Cardiac fibroblast (primary cell): ENCODE measurements at regions not wholly inside any gene's neighbourhood (a gene's known extent, or its start where the extent isn't known, plus 50 kb on each side); places are given as distances from the start of the nearest gene placed in this dataset.

Source experiments
- DNase-seq, 2 donors: peaks; one replicate each; pipeline versions ENCODE4 v3.0.0 to v3.0.0-alpha.2; 2010; ENCODE audit warnings: low read depth in 2 of 2
- H3K4me3 ChIP-seq, 2 donors: replicated peaks in 1 of 2; 1 replicate in 1 of 2; 2 replicates in 1 of 2; pipeline ENCODE4 v1.5.1; 2011; ENCODE audit warnings: low read depth in 2 of 2, low read length in 2 of 2, mild to moderate bottlenecking in 2 of 2, moderate library complexity in 1 of 2
- CTCF ChIP-seq: IDR thresholded peaks from one replicate; pipeline ENCODE4 v1.5.1; 2011; ENCODE audit warnings: low read depth, mild to moderate bottlenecking, low read length, inconsistent platforms

- TF ChIP-seq CTCF: no peak
- no peak overlapping the region for H3K4me3 ChIP-seq
- no peak for DNase-seq
Observed at GRCh38 chr13:85283408-85283807, 515.8 kb downstream of the SLITRK6 start.

GRCh38 chr13:85282876-85283275, 516.3 kb downstream of the SLITRK6 start:
- no peak overlapping the region for H3K4me3 ChIP-seq
- no peak for TF ChIP-seq CTCF
- no peak for DNase-seq

- no peak for TF ChIP-seq CTCF
- no peak for DNase-seq
- H3K4me3 ChIP-seq: no peak overlapping the region
Observed at GRCh38 chr13:85278851-85279250, 520.4 kb downstream of the SLITRK6 start.

GRCh38 chr13:85277748-85278147, 521.5 kb downstream of the SLITRK6 start:
- H3K4me3 ChIP-seq: no peak overlapping the region
- TF ChIP-seq CTCF: no peak
- peak in 1 of 2 donors; percentile 7 for DNase-seq

- no peak for TF ChIP-seq CTCF
- no peak overlapping the region for H3K4me3 ChIP-seq
- DNase-seq: no peak
Observed at GRCh38 chr13:85266771-85267170, 532.4 kb downstream of the SLITRK6 start.

GRCh38 chr13:85266331-85266730, 532.9 kb downstream of the SLITRK6 start:
- no peak overlapping the region for H3K4me3 ChIP-seq
- TF ChIP-seq CTCF: no peak
- DNase-seq: no peak

GRCh38 chr13:85265296-85265695, 533.9 kb downstream of the SLITRK6 start:
- no peak for DNase-seq
- no peak for TF ChIP-seq CTCF

More at GRCh38 chr13:85265296-85265695, 533.9 kb downstream of the SLITRK6 start:
- no peak overlapping the region for H3K4me3 ChIP-seq
